HFFc6 (cell line): ENCODE measurements at regions not wholly inside any gene's neighbourhood (a gene's known extent, or its start where the extent isn't known, plus 50 kb on each side); places are given as distances from the start of the nearest gene placed in this dataset.

Experiments used
- DNase-seq: peaks from one replicate; pipeline ENCODE4 v3.0.0-alpha.2; 2018
- H3K27ac Mint-ChIP-seq: 2 replicates; pipeline ENCODE4 v1.8.0; 2020; ENCODE audit warnings: mild to moderate bottlenecking, mixed read lengths
- H3K27me3 Mint-ChIP-seq: 2 replicates; pipeline ENCODE4 v1.8.0; 2021; ENCODE audit warnings: mild to moderate bottlenecking, moderate library complexity, mixed read lengths; ENCODE audit not compliant: insufficient read depth
- H3K36me3 Mint-ChIP-seq: 2 replicates; pipeline ENCODE4 v1.8.0; 2021; ENCODE audit warnings: low read depth, mixed read lengths
- H3K4me1 Mint-ChIP-seq: 2 replicates; pipeline ENCODE4 v1.8.0; 2020; ENCODE audit warnings: low read depth, mixed read lengths
- H3K4me3 Mint-ChIP-seq: 2 replicates; pipeline ENCODE4 v1.8.0; 2020; ENCODE audit warnings: mild to moderate bottlenecking, moderate library complexity, mixed read lengths
- H3K9me3 Mint-ChIP-seq: 2 replicates; pipeline ENCODE4 v1.8.0; 2020; ENCODE audit warnings: mild to moderate bottlenecking, mixed read lengths
- CTCF ChIP-seq: fragments of 200-600 bp; sonication (generic); IDR thresholded peaks from 2 replicates; pipeline ENCODE4 v1.5.0; 2021; ENCODE audit warnings: antibody characterized with exemption, mild to moderate bottlenecking

- DNase-seq = no peak
- Mint-ChIP-seq H3K4me1 (no peaks in the 10 kb centered on the region), H3K27me3 (no peaks in the 10 kb centered on the region; the same call in 1 of the 2 replicates), H3K9me3 (peaks cover 7% of the 10 kb centered on the region), H3K4me3 (no peak overlapping the region), H3K27ac (no peak overlapping the region), H3K36me3 (no peaks in the 10 kb centered on the region)
- no peak for TF ChIP-seq CTCF
Measured at GRCh38 chr12:61750604-61751003, 509.6 kb upstream of the USP15 start.

- Mint-ChIP-seq H3K9me3 (no peaks in the 10 kb centered on the region; the same call in 1 of the 2 replicates), H3K4me1 (no peaks in the 10 kb centered on the region), H3K27ac (no peak overlapping the region), H3K27me3 (no peaks in the 10 kb centered on the region), H3K4me3 (no peak overlapping the region), H3K36me3 (no peaks in the 10 kb centered on the region)
- TF ChIP-seq CTCF = no peak
- no peak for DNase-seq
Measured at GRCh38 chr12:61754214-61754613, 506.0 kb upstream of the USP15 start.

- Mint-ChIP-seq H3K4me1 (no peaks in the 10 kb centered on the region), H3K36me3 (no peaks in the 10 kb centered on the region), H3K9me3 (peaks cover 4% of the 10 kb centered on the region; the same call in 1 of the 2 replicates), H3K4me3 (no peak overlapping the region), H3K27ac (no peak overlapping the region), H3K27me3 (no peaks in the 10 kb centered on the region)
- DNase-seq = peak; percentile 18
- no peak for TF ChIP-seq CTCF
Measured at GRCh38 chr12:61757831-61758505, 502.2 kb upstream of the USP15 start.

GRCh38 chr12:61758661-61759060 lies 501.5 kb upstream of the USP15 start:
- Mint-ChIP-seq H3K4me3 (no peak overlapping the region), H3K27ac (no peak overlapping the region), H3K9me3 (peaks cover 4% of the 10 kb centered on the region; the same call in 1 of the 2 replicates), H3K27me3 (no peaks in the 10 kb centered on the region), H3K4me1 (no peaks in the 10 kb centered on the region), H3K36me3 (no peaks in the 10 kb centered on the region)
- DNase-seq = peak; percentile 37
- TF ChIP-seq CTCF = no peak

GRCh38 chr12:61765926-61766325 lies 494.3 kb upstream of the USP15 start:
- Mint-ChIP-seq H3K4me3 (no peak overlapping the region), H3K27ac (no peak overlapping the region), H3K27me3 (no peaks in the 10 kb centered on the region), H3K4me1 (no peaks in the 10 kb centered on the region), H3K36me3 (peaks cover 4% of the 10 kb centered on the region; the same call in 1 of the 2 replicates), H3K9me3 (peaks cover 41% of the 10 kb centered on the region)
- DNase-seq = no peak
- TF ChIP-seq CTCF = no peak
